Kidney tubule cell (primary cell): ENCODE measurements at regions not wholly inside any gene's neighbourhood (a gene's known extent, or its start where the extent isn't known, plus 50 kb on each side); places are given as distances from the start of the nearest gene placed in this dataset.
A peak's percentile ranks its signal among the peaks of the same experiment; 100 is the strongest.
"Not testable (repeated sequence)": the region's sequence is repeated elsewhere in the genome, so short reads cannot be mapped to it uniquely, and the experiment has no call there.

Source experiments
- DNase-seq: peaks from one replicate; pipeline ENCODE4 v3.0.0-alpha.2; 2018; ENCODE audit warnings: low spot score

DNA sequence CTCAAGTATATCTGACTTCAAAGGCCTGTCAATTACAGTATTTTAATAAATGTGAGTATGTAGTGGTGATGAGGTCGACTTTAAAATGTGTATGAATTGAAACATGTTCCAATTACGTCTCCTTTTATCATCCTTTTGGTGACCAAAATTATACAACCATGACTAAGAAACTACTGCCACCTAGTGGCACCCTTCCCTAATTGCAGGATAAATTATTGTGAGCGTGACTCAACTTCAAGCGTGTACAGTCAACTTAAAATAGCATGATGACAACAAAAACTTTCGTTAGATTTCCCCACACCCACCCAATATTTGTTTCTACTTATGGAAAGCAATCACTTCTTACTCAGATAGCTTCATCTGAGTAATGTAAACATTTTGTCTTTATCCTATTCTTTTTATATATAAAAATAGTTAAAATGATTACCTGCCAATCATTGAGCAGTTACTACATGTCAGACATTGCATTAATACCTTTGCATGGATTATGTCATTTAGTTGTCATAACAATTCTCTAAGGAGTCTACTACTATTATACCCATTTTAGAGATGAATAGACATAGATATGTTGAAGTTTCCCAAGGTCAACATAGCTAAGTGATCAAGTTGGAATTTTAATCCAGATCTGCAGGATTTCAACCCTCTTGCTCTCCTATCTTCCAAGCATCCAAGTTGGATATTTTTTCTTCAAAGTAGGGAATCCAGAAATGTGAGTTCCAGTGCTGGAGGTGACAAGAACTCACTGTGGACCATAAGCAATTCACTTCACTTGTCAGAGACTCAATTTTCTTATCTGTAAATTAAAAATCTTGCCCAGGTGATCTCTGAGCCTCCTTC lies 106.0 kb downstream of the MEX3B start:
- DNase-seq, result peak; percentile 47

DNA sequence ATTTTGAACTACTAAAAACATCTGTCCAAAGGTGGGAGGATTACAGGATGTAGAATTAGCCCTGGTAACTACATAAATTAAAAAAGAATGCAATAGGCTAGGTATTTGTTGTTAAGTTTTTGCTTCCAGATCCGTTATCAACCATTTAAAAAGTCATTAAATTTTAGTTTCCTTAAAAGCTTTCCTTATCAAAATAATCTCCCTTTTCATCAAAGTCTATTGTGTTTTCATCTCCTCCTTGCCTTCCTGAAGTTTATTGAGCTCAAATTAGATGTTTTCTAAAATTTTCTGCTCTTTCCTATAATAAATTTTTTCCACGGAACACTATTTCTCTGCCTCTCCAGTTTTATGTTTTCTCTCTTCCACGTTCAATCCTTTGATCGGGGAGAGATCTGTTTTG lies 108.6 kb downstream of the MEX3B start:
- no peak for DNase-seq

DNA sequence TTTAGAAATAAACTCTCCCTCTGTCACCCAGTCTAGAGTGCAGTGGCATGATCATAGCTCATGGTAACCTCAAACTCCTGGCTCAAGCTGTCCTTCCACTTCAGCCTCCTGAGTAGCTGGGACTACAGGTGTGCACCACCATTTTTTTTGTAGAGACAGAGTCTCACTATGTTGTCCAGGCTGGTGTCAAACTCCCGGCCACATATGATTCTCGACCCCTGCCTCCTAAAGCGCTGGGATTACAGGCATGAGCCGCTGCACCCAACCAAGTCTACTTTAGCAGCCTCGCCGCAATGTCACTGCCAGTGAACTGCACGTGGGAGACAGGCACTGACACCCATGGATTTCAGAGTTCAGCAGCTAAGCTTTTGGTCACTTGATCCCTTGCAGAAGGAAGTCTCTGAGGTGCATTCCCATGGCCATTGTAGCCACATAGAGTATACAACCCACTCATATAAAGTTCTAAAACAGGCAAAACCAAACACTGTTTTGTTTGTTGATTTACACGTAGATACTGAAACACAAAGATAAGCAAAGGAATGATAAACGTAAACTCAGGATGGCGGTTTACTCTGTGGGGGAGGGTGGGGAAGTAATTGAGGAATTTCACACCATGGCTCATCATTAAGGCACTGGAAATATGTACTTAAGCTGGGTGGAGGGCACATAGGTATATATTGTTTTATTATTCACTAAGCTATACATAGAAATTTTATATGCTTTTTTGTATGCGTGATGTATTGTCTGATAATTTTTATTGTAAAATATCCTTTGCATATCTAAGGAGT lies 115.0 kb downstream of the MEX3B start:
- no peak for DNase-seq

DNA sequence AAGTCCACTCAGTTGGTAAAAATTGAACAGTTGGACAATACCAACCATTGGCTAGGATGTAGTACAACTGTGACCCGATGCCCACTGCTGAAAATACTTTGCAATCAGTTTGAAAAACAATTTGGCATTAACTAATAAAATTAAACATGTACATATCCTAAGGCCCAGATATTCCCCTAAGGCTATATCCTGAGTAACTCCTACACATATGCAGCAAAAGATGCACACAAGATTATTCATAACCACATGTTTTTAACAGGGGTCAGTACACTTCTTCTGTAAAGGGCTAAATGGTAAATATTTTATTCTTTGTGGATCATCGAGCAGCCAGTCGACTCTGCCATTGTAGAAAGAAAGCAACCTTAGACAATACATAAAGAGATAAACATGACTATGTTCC lies 116.3 kb downstream of the MEX3B start:
- no peak for DNase-seq

DNA sequence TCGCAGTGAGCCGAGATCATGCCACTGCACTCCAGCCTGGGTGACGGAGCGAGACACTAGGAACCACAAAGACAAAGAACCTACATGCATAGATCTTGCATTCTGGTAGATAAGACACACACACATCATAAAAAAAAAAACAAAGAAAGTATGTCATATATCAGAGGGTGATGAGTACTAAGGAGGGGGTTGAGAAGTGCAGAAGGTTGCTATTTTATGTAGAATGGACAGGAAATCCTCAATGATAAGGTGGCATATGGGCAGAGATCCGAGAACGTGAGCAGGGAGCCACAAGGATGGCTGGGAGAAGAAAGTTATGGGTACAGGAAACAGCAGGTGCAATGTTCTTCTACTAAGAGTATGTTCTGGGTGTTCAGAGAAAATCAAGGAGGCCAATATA lies 118.8 kb downstream of the MEX3B start:
- no peak for DNase-seq

DNA sequence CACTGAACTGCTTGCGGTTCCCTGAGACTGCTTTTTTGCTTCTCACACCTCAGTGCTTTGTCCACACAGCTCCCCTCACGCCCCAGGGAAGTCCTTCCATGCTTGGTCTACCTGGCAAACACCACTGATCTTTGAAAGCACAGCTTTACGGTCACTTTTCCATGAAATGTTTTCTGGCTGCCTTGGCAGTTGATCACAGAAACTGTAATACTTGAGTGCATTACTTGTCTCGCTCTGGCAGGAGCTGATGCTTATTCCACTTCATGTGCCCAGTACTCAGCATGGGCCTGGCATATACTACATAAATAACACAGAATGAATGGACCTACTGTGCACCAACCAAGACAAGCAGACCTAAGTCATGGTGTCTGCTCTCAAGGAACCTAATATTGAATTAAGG lies 121.1 kb downstream of the MEX3B start:
- DNase-seq, result peak; percentile 9

DNA sequence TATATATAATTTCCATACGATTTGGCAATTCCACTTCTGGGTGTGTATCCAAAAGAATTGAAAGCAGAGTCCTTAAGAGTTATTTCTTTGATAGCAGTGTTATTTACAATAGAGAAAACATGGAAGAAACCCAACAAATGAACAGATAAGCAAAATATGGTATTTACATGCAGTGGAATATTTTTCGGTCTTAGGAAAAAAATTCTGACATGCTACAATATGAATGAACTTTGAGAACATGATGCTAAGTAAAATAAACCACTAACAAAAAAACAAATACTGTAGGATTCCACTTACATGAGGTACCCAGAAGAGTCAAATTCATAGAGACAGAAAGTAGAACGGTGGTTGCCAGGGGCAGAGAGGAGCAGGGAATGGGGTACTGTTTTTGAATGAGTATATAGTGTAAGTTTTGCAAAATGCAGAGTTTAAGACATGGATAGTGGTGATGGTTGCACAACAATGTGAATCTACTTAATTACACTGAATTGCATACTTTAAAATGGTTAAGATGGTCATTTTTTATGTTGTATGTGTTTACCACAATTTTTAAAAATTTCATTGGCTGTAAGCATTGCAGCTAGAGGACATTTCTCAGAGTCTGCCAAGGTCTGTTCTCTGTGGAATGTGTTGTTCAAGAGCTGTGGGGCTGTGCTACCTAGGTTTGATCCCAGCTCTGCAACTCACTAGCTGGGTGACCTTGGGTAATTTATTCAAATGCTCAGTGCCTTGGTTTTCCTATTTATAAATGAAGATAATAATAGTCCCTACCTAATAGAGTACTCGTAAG lies 122.1 kb downstream of the MEX3B start:
- no peak for DNase-seq

DNA sequence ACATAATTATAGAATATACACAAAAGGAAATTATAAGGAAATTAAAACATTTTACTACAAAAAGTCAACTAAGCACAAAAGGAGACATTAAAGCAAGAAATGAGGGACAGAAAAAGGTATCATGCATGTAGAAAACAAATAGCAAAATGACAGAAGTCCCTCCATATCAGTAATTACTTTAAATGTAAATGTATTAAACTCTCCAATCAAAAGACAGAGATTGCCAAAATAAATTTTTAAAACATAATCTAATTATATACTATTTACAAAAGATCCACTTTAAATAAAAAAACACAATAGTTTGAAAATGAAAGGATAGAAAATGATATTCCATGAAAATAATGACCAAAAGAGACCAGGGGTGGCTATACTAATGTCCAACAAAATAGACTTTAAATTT lies 123.7 kb downstream of the MEX3B start:
- no peak for DNase-seq

DNA sequence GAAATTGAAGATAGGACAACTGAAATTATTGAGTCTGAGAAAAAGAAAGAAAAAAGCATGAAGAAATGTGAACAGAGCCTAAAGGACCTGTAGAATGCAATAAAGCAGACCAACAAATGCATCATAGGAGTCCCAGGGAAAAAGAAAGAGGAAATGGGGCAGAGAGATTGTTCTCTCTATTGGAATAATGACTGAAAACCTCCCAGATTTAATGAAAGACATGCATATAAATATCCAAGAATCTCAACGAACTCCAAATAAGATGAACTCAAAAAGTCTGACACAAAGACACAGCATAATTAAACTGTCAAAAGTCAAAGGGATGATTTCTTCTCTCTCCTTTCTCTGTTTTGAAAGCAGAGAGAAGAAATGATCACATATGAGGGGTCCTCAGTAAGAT lies 124.7 kb downstream of the MEX3B start:
- no peak for DNase-seq

DNA sequence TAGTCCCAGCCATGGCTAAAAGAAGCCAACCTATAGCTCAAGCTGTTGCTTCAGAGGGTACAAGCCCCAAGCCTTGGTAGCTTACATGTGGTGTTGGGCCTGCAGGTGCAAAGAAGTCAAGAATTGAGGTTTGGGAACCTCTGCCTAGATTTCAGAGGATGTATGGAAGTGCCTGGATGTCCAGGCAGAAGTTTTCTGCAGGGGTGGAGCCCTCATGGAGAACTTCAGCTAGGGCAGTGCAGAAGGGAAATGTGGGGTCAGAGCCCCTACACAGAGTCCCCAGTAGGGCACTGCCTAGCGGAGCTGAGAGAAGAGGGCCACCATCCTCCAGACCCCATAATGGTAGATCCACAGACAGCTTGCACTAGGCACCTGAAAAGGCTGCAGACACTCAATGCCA lies 127.1 kb downstream of the MEX3B start:
- not testable (repeated sequence) for DNase-seq

DNA sequence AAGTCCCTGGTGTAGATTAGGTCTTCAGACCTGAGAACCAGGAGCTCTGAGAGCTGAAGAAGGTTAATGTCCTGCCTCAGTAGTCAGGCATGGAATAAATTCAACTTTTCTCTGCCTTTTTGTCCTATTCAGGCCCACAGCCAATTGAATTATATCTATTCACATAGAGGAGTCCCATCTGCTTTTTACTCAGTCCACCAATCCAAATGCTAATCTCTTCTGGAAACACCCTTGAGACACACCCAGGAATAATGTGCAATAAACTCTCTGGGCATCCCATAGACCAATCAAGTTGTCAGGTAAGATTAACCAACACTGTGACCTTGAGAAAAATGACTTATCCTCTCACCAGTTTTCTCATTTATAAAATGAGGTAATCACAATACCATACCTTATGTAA lies 129.4 kb downstream of the MEX3B start:
- DNase-seq, result no peak

DNA sequence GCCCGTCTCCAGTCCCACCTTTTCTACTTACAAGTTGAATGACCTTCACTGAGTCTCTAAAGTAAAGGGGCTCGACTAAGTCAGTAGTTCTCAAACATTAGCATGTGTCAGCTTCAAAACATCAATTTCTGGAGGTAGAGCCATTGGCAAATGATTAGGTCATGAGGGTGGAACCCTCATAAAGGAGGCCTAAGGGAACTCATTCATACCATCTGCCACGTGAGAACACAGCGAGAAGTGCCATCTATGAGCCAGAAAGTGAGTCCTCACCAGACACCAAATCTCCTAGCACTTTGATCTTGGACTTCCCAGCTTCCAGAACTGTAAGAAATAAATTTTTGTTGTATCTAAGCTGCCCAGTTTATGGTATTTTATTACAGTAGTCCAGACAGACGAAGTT lies 129.8 kb downstream of the MEX3B start:
- no peak for DNase-seq

DNA sequence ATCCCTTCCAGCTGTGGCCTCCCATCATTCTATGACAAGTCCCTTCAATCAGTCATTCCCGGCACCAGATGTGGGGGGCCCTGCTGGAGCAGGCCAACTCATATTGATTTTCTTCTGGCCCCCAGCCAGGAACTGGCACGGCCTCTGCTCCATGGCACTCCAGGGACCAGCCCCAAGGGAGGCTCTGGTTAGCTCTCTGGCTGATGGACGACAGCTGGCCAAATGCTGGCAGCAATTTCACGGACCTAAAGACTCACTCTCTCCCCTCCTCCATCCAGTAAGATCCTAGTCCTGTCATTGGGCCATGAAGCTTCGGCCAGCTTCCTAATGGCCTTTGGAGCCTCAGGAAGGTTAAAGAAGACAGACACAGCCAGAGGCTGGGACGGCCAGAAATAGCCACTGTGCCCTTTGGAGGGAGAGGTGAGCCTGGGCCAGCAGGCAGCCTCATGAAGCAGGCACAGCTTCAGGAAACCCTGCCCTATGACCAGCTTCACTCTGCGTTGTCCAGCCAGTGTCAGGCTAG lies 131.0 kb downstream of the MEX3B start:
- no peak for DNase-seq

DNA sequence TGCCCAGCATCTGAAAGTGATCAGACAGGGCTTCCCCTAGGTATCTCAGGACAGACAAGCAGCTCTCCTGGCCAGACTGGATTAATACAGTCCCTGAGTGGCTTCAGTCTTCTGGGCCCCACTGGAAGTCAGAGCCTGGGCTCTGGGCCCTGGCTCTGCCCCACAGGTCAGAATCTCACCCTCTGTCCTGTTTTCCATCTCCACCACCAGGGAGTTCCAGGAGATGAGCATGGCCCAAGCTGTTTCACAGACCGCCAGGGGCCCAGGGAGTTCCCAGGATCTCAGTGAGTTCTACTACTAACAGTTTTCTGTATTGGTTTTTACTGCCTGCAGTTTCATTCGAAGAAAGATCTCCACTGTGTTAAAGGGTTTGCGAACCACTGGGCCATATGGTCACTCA lies 131.5 kb downstream of the MEX3B start:
- no peak for DNase-seq

DNA sequence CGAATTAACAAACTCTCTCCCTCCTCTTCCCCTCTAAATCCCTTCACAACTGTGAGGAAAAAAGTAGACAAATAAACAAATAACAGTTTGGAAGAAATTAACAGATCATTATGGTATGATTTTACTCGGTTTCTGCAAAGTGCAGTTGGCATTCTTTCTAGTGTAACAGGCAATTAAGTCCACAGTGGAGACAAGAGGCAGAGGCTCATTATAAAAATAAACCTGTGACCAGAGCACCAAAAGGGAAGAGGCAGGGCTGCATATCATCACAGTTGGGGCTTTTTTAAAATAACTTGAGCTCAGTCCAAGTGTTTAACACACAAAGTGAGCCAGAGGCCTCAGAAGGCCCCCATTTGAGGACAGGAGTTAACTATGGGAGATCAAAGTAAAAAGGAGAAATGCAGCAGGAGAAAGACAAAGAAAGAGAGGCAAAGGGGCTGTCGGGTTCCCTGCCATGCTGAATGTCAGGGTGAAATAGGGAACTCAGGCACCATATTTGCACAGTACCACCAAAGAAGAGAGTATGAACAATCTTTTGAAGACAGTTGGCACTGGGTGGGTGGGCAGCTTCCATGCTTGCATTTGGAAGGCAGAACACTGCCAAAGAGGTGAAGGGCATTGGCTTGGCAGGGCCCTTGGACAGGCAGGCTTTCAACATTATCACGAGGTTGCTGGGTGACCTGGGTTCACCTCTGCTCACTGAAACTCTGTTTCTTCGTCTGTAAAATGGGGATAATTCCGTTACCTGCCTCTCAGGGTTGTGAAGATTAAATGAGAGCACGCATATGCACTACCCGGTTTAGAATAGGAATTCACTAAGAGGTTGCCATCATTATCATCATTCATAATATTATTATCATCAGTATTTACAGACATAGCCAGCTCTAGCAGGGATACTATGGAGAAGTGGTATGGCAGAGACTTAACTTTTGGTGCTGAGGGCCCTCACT lies 134.5 kb downstream of the MEX3B start:
- DNase-seq, result no peak

DNA sequence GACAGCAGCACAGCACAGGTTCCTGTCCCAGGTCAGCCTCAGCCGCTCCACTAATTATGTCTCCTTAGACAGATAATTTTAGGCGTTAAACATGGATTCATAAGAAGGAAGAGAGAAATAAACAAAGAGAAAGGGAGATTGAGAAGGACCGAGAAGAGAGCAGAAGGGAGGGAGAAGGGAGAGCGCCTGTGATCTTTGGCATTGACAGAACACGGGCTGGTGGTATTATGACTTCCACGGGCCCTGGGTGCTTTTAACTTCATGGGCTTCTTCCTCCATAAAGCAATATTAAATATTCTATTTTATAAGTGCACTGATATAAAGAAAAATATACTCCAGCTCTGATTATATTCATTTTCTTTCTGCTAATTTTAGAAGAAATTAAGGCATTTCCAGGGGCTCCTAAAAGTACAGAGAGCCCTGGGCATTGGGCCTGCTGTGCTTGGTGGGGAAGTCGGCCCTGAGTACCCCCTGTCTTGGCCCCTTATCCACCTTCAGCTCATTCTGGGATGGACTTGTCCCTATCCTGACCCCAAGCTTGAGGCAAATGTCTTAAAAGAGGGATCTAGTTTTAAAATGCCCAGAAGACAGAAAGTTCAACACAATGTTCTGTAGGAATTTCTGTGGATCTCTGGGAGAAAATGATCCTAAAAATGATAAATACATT lies 135.3 kb downstream of the MEX3B start:
- no peak for DNase-seq

DNA sequence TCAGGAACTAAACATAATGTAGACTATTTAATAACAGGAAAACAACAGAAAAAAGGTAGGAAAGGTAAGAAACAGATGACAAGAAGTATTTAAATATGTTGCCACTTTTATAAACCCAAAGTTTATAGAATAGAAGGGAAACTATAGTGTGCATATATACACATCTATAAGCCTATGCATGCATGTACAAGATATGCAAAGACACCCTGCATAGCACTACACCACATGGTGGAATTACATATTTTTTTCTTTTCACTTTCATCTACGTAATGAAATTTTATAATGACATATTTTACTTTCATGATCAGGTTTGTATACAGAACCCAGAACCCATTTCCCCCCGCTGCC lies 136.8 kb downstream of the MEX3B start:
- DNase-seq, result no peak

DNA sequence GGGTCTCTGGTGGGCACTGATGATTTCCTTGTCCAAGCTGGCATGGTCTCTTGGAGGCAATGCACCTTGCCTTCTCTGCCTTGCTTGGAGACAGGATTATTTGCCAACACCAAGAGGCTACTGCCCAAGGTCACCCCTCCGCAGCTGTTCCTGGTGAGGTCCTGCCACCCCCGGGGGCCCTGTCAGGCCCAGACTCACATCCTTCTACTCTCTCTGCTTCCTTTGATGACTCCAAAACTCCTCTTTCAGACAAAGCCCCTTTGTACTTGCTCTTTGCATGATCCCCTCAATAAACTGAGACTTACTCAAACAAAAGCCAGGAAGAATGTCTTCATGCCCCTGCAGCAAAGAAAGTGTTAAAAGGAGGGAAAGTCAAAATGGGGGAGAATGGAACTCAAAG lies 137.7 kb downstream of the MEX3B start:
- DNase-seq, result no peak

DNA sequence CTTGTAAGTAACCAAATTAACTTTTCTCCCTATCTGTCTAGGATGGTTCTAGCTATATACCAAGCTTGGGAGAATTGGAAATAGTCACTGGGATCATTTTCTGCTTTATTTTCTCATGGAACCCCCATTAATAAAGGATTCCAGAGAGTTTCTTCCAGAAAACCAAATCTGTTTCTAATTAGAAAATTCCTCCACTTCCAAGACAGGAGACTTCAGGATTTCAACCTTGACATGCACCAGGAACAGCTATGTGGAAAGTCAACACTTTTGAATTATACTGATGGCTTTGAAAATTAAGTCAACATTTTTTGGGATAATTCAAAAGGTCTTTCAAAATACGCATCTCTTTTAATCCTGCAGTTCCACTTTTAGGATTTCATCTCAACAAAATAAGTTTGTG lies 138.3 kb downstream of the MEX3B start:
- DNase-seq, result no peak

DNA sequence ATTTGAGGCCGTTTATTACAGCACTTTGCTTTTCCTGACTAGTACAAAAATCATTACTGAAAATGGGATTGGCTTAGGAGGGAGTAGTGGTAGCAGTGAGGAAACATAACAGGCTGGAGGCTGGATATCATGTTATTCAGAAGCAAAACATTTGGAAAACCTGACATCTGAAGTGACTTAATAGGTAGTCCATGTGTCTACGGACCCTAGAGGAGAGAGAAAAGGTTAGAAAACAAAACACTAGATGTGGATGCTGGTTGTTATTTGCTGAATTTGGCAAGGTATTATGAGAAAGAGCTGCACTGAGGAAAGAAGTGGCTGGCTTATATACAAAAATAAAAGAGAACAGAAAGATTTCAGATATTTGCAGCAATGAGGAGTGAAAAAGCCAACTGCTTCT lies 139.9 kb downstream of the MEX3B start:
- DNase-seq, result no peak

DNA sequence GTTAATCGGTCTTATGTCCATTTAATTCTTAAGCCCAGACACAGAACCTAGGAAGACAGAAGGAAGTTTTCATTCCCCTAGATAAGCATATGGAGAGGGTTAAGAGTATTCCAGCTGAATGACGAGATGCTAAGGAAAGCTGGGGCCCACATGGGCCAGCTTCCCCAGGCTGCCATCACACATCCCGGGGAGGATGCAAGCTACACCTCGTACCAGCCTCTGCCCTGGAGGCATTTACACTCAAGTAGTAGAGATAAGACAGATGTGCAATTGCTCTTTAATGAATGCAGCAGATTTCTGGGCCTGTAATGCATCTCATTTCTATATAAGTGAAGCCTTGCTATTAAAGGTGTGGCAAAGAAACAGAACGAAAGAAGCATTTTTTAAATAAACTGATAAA lies 144.5 kb downstream of the MEX3B start:
- no peak for DNase-seq
